GM13976 (cell line): ENCODE measurements at regions not wholly inside any gene's neighbourhood (a gene's known extent, or its start where the extent isn't known, plus 50 kb on each side); places are given as distances from the start of the nearest gene placed in this dataset.

Experiments
- DNase-seq: peaks from one replicate; pipeline ENCODE4 v3.0.0; 2012; ENCODE audit warnings: low spot score
- CTCF ChIP-seq: IDR thresholded peaks from 2 replicates; pipeline ENCODE4 v1.5.1; 2012; ENCODE audit warnings: borderline replicate concordance, mild to moderate bottlenecking; ENCODE audit not compliant: insufficient read depth; ENCODE audit errors: extremely low read depth, missing control alignments, control extremely low read depth
- in situ Hi-C: fragments of 300-500 bp; cut with MboI; formaldehyde crosslinking; loops from one replicate; pipeline ENCODE4 v1.12.0; 2022; ENCODE audit warnings: low sequenced_read_pairs, mixed read lengths, inconsistent platforms; ENCODE audit not compliant: unreplicated experiment

- in situ Hi-C loops = no loop called here
- TF ChIP-seq CTCF = no peak
- DNase-seq = no peak
Measured at GRCh38 chr7:108722561-108722960, 152.9 kb downstream of the DNAJB9 start.

- in situ Hi-C loops = no loop called here
- no peak for TF ChIP-seq CTCF
- DNase-seq = no peak
Measured at GRCh38 chr7:108723381-108723814, 153.7 kb downstream of the DNAJB9 start.

- TF ChIP-seq CTCF = no peak
- no peak for DNase-seq
- in situ Hi-C loops = no loop called here
Measured at GRCh38 chr7:108724251-108725100, 154.8 kb downstream of the DNAJB9 start.

GRCh38 chr7:108735814-108736213, 166.1 kb downstream of the DNAJB9 start:
- in situ Hi-C loops = no loop called here
- TF ChIP-seq CTCF = no peak
- DNase-seq = no peak

GRCh38 chr7:108736221-108736891, 166.7 kb downstream of the DNAJB9 start:
- TF ChIP-seq CTCF = no peak

GRCh38 chr7:108770981-108771745, 201.5 kb downstream of the DNAJB9 start:
- no peak for TF ChIP-seq CTCF
- no peak for DNase-seq
- in situ Hi-C loops = no loop called here

More at GRCh38 chr7:108736221-108736891, 166.7 kb downstream of the DNAJB9 start:
- in situ Hi-C loops = no loop called here
- no peak for DNase-seq
